Fibroblast of the conjunctiva (primary cell): ENCODE measurements at regions not wholly inside any gene's neighbourhood (a gene's known extent, or its start where the extent isn't known, plus 50 kb on each side); places are given as distances from the start of the nearest gene placed in this dataset.
"Not testable (repeated sequence)": the region's sequence is repeated elsewhere in the genome, so short reads cannot be mapped to it uniquely, and the experiment has no call there.

ENCODE experiments used
- DNase-seq: peaks from one replicate; pipeline ENCODE4 v3.0.0-alpha.2; 2010; ENCODE audit warnings: low read depth

- DNase-seq = no peak
Measured at GRCh38 chr12:67042697-67043131, 226.4 kb upstream of the CAND1 start.

- DNase-seq = no peak
Measured at GRCh38 chr12:67043771-67044170, 225.4 kb upstream of the CAND1 start.

- DNase-seq = no peak
Measured at GRCh38 chr12:67045650-67046049, 223.5 kb upstream of the CAND1 start.

- DNase-seq = no peak
Measured at GRCh38 chr12:67046062-67046461, 223.1 kb upstream of the CAND1 start.

- DNase-seq = no peak
Measured at GRCh38 chr12:67047634-67048033, 221.5 kb upstream of the CAND1 start.

- no peak for DNase-seq
Measured at GRCh38 chr12:67048371-67048770, 220.8 kb upstream of the CAND1 start.

GRCh38 chr12:67049199-67049598, 220.0 kb upstream of the CAND1 start:
- DNase-seq = not testable (repeated sequence)

GRCh38 chr12:67052981-67053380, 216.2 kb upstream of the CAND1 start:
- no peak for DNase-seq

- DNase-seq = no peak
Measured at GRCh38 chr12:67056329-67056728, 212.8 kb upstream of the CAND1 start.

GRCh38 chr12:67057072-67057471, 212.1 kb upstream of the CAND1 start:
- no peak for DNase-seq

- DNase-seq = no peak
Measured at GRCh38 chr12:67062193-67062592, 207.0 kb upstream of the CAND1 start.

- no peak for DNase-seq
Measured at GRCh38 chr12:67067453-67068203, 201.5 kb upstream of the CAND1 start.

- no peak for DNase-seq
Measured at GRCh38 chr12:67068204-67068731, 200.9 kb upstream of the CAND1 start.

GRCh38 chr12:67068761-67069450, 200.3 kb upstream of the CAND1 start:
- DNase-seq = no peak

GRCh38 chr12:67069451-67070306, 199.5 kb upstream of the CAND1 start:
- no peak for DNase-seq

- no peak for DNase-seq
Measured at GRCh38 chr12:67070307-67070600, 198.9 kb upstream of the CAND1 start.

- DNase-seq = no peak
Measured at GRCh38 chr12:67070604-67071003, 198.6 kb upstream of the CAND1 start.

- not testable (repeated sequence) for DNase-seq
Measured at GRCh38 chr12:67072281-67072680, 196.9 kb upstream of the CAND1 start.

GRCh38 chr12:67073336-67073735, 195.8 kb upstream of the CAND1 start:
- no peak for DNase-seq

GRCh38 chr12:67074072-67074471, 195.1 kb upstream of the CAND1 start:
- DNase-seq = no peak

- DNase-seq = no peak
Measured at GRCh38 chr12:67077617-67078016, 191.5 kb upstream of the CAND1 start.

GRCh38 chr12:67078957-67079356, 190.2 kb upstream of the CAND1 start:
- no peak for DNase-seq

GRCh38 chr12:67080637-67081036, 188.5 kb upstream of the CAND1 start:
- DNase-seq = no peak
